ENCODE measurements at regions not wholly inside any gene's neighbourhood (a gene's known extent, or its start where the extent isn't known, plus 50 kb on each side); places are given as distances from the start of the nearest gene placed in this dataset.
A peak's percentile ranks its signal among the peaks of the same experiment; 100 is the strongest.
"Not testable (repeated sequence)": the region's sequence is repeated elsewhere in the genome, so short reads cannot be mapped to it uniquely, and the experiment has no call there.

DNA sequence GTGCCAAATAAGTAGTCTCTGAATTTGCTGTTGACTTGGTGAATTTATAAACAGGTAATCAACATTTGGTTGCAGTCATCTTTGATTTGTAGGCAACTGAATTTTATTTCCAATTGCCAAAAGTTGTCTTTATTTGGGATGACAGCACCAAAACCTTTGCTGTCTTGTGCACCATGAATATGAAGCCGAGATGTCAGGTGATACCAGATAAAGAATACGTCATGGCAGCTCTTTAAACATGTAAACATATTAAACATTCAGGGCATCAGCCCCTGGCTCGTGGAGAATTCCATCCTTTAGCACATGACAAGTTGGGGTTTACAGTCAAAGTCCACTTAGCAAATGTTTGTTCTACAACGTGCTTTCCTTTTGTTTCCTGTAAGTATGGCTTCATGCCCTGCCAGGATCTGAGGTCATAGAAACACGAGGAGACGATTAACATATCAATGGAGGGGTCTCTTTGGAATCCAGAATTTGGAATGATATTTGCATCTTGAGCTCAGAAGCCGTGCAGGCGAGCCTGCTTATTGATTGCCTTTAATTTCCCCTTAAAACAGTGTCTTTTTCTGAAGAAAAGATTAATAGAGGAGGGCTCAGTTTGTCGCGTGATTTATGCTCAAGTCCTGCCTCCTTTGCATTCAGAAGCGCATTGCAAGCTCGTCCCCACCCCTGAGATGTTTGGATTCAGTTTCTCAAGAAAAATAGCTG is 170.2 kb upstream of the ZNF217 start:
- ATAC-seq (replicated peaks) (no peak), DNase-seq (no peak)
- Mint-ChIP-seq H3K27me3 (no peaks in the 10 kb centered on the region), H3K4me1 (ENCODE audit: low read depth in 2 of 2) (peaks cover 2 to 3% of the 10 kb centered on the region in 2 donors), H3K4me3 (no peak overlapping the region), H3K36me3 (ENCODE audit: insufficient read depth) (no peaks in the 10 kb centered on the region), H3K27ac (peak overlapping the region in 1 of 2 donors; percentile 9), H3K9me3 (no peaks in the 10 kb centered on the region)

DNA sequence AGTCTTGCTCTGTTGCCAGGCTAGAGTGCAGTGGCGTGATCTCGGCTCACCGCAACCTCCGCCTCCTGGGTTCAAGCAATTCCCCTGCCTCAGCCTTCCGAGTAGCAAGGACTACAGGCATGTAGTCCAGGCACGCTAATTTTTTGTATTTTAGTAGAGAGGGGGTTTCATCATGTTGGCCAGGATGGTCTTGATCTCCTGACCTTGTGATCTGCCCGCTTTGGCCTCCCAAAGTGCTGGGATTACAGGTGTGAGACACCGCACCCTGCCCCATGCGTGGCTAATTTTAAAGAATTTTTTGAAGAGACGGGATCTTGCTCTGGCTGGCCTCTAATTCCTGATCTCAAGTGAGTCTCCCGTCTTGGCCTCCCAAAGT is 168.8 kb upstream of the ZNF217 start:
- not testable (repeated sequence) for ATAC-seq (replicated peaks); H3K4me1 Mint-ChIP-seq (ENCODE audit: low read depth in 2 of 2); H3K9me3 Mint-ChIP-seq; H3K36me3 Mint-ChIP-seq (ENCODE audit: insufficient read depth); H3K4me3 Mint-ChIP-seq; H3K27me3 Mint-ChIP-seq; DNase-seq
- H3K27ac Mint-ChIP-seq: peak overlapping the region in 1 of 2 donors; percentile 33

DNA sequence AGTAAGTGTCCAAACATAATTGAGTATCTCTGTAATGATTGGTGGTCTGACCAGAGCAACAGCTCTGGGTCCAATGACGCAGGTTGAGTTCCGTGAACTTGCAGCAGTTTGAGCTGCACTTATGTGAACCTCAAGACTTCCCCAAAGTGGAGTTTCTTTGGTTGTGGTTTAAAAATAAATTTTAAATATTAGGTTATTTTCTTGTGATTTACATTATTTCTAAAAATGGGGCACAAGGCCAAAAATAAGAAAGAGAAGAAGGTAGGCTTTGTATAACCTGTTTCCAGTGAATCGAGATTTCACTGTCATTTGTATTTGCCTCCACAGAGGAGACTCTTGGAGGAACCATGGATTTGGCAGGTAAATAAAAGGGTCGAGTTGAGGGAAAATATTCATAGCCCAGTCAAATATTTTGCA is 166.4 kb upstream of the ZNF217 start:
- no peak overlapping the region for H3K27ac Mint-ChIP-seq

DNA sequence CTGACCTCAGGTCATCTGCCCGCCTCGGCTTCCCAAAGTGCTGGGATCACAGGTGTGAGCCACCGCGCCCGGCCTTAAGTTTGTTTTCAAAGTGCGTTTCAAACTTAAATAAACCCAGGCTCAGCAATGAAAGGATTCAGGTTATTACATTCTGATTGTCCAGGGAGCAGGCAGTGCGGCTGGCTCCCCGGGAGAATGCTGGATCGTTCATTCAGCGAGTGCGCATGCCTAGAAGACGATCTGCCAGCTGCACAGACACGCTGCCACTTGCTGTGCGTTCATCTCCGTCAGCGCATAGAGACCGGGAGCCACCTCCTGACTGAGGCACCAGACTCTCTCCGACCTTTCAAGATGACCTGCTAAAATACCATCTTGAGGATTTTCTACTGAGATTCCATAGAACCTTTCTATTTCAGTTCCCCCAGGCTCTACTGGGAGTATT is 163.9 kb upstream of the ZNF217 start:
- Mint-ChIP-seq H3K4me1 (ENCODE audit: low read depth in 2 of 2) (peaks cover 20 to 23% of the 10 kb centered on the region in 2 donors), H3K4me3 (no peak overlapping the region), H3K27ac (no peak overlapping the region), H3K27me3 (no peaks in the 10 kb centered on the region), H3K36me3 (ENCODE audit: insufficient read depth) (no peaks in the 10 kb centered on the region), H3K9me3 (no peaks in the 10 kb centered on the region)
- ATAC-seq (replicated peaks): no peak
- DNase-seq: no peak

More for the DNA sequence above, 166.4 kb upstream of the ZNF217 start:
- peaks cover 3 to 5% of the 10 kb centered on the region in 2 donors for H3K4me1 Mint-ChIP-seq (ENCODE audit: low read depth in 2 of 2)
- no peak overlapping the region for H3K4me3 Mint-ChIP-seq
- DNase-seq (no peak), ATAC-seq (replicated peaks) (no peak)
- H3K27me3 Mint-ChIP-seq: no peaks in the 10 kb centered on the region
- H3K9me3 Mint-ChIP-seq: no peaks in the 10 kb centered on the region
- no peaks in the 10 kb centered on the region for H3K36me3 Mint-ChIP-seq (ENCODE audit: insufficient read depth)

DNA sequence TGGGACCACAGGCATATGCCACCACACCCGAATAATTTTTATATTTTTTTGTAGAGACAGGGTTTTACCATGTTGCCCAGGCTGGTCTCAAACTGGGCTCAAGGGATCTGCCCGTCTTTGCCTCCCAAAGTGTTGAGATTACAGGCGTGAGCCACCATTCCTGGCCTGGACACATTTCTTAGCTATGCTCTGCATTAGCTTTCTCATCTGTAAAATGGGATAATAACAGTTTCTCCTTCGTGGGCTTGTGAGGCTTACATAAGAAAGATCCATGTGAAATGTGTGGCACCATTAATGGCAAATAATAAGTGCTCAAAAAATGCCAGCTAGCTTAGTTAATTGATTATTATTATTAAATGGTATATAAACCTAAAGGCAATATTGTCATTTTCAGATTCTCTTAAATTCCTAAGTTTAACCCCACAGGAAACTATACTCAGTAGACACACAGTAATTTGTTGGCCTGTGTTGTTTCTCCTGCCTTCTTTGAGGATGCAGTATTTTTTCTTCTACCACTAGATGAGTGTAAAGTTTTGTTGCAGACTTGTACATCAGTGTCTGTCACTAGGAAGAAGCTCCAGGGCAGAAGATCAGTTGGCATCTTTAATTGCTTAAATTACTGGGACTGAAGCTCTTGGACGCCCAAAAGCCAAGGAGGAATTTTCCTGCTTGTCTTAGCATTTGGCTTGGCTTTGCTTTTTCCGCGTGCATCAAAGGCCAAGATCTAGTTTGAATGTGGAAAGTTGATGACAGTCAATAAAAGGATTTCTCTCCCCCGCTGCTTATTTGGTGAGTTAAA is 162.3 kb upstream of the ZNF217 start:
- no peaks in the 10 kb centered on the region for H3K27me3 Mint-ChIP-seq
- peak overlapping the region; percentile 34 to 66 for H3K4me3 Mint-ChIP-seq
- peaks cover 30 to 39% of the 10 kb centered on the region in 2 donors for H3K4me1 Mint-ChIP-seq (ENCODE audit: low read depth in 2 of 2)
- H3K36me3 Mint-ChIP-seq (ENCODE audit: insufficient read depth): no peaks in the 10 kb centered on the region
- ATAC-seq (replicated peaks): no peak
- no peak for DNase-seq
- H3K27ac Mint-ChIP-seq: peak overlapping the region in 1 of 2 donors; percentile 55
- H3K9me3 Mint-ChIP-seq: no peaks in the 10 kb centered on the region

DNA sequence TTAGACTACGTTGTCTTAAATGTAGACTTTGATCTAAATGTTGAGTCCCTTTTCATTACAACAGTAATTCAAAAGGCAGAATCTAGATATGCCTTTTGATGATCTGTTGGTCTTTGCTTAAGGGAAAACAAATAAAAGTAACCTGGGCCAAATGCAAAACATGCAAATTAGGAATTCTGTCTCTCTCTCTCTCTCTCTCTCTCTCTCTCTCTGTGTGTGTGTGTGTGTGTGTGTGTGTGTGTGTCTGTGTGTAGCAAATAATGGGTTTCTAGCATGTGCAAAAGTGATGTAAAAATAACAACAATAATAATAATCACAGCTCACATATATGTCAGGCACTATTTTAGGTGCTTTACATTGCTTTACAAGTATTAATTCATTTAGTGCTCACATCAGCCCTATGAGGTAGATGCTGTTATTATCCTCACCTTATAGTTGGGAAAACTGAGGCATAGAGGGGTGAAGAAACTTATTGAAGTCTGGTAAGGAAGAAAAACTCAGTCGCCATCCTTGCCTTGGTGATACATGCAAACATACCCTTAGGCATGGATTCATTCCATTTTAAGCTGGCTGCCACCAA is 160.3 kb upstream of the ZNF217 start:
- ATAC-seq (replicated peaks) (no peak), DNase-seq (no peak)
- H3K27me3 Mint-ChIP-seq: no peaks in the 10 kb centered on the region
- H3K9me3 Mint-ChIP-seq: no peaks in the 10 kb centered on the region
- H3K27ac Mint-ChIP-seq: peak overlapping the region; percentile 84 to 92
- H3K4me1 Mint-ChIP-seq (ENCODE audit: low read depth in 2 of 2): peaks cover 34 to 49% of the 10 kb centered on the region in 2 donors
- H3K36me3 Mint-ChIP-seq (ENCODE audit: insufficient read depth): no peaks in the 10 kb centered on the region
- peak overlapping the region; percentile 55 to 66 for H3K4me3 Mint-ChIP-seq

DNA sequence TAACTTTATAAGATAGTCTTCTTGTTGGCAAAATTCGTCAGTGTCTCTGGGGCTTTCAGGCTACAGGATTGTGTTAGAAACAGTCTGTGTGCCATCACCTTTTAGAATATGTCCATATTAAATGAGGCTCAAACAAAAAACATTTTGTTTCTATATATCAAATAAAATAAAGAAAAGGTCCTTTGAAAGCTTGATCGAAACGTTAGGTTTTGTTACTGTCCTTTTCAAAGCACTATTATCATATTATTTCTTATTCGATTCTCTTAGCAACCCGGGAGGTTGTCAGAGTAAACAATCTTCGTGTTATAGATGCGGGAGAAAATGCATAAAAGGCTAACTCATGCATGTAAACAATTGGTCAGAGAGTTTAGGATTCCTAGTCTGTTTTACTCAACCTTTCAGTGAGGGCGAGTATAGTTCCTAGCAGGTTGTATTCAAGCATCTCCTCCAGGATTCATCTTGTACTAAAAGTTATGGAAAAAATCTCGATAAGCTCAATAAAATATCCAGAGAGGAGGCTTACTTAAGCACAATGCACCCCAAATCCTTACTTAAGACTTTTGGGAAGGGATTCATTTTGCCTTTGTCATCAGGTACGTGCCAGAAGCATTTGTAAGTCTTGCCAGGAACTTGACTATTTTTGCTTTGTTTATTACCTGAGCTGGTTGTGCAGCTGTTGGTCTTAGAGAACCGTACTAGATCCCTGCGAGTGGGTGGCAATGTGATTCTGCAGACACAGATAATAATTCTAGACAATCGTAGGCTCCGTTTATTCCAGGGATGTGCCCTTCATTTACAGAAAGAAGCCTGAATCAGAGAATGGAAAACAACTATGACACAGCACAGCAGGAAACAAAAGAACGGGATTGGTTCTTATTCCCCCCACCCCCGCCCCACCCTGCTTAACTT is 159.6 kb upstream of the ZNF217 start:
- H3K9me3 Mint-ChIP-seq: no peaks in the 10 kb centered on the region
- no peaks in the 10 kb centered on the region for H3K36me3 Mint-ChIP-seq (ENCODE audit: insufficient read depth)
- ATAC-seq (replicated peaks) (no peak), DNase-seq (no peak)
- peaks cover 36 to 49% of the 10 kb centered on the region in 2 donors for H3K4me1 Mint-ChIP-seq (ENCODE audit: low read depth in 2 of 2)
- peak overlapping the region; percentile 87 to 88 for H3K27ac Mint-ChIP-seq
- no peaks in the 10 kb centered on the region for H3K27me3 Mint-ChIP-seq
- H3K4me3 Mint-ChIP-seq: no peak overlapping the region

DNA sequence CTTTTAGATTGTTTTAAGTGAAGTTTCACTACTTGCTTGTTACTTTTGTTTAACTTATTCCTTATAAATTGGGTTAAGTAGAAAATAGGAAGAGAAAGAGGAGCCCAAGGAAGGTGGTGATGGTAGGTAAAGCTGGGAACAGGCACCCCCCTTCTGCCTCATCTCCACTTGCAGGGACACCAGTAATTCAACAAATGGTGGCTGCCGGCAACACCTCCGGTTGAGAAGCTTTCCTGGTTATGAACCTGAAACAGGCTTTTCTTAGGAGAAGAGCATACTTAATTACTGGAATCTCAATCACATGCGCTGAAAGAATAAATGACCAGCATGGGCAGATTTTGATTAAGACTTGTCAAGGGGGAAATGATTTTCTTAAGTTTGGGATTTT is 158.9 kb upstream of the ZNF217 start:
- Mint-ChIP-seq H3K36me3 (ENCODE audit: insufficient read depth) (no peaks in the 10 kb centered on the region), H3K27ac (peak overlapping the region; percentile 87 to 88), H3K9me3 (no peaks in the 10 kb centered on the region), H3K4me1 (ENCODE audit: low read depth in 2 of 2) (peaks cover 36 to 49% of the 10 kb centered on the region in 2 donors), H3K4me3 (peak overlapping the region in 1 of 2 donors; percentile 66), H3K27me3 (no peaks in the 10 kb centered on the region)
- DNase-seq: no peak
- no peak for ATAC-seq (replicated peaks)

DNA sequence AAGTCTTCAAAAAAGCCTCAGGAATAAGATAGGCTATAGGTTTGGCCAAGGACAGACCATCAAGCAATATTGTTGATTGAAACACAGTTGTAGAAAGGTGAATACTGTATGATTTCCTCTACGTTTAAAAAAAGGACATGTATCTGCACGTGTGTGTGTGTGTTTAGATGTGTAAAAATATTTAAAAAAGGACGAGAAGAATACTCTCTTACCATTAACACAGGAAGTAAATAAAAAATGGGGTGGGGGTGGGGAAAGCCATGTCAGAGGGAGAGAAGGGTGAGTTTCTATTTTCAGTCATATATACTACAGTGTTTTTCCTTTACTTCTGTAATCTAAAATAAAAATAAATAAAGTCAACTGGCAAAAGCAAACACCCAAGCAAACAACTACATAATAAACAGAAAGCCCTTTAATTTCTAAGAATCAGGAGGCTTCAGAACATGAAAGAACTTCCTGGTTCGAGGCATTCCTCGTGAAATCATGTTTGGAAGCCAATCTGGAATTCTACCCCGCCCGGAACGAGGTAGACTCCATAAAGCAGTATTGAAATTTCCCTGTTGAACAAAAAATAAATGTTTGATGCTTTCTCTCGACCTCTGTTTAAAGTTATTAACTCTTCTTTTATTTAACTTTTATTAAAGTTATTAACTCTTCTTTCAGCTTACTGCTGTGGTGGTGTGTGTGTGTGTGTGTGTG is 158.1 kb upstream of the ZNF217 start:
- Mint-ChIP-seq H3K27ac (peak overlapping the region; percentile 87 to 88), H3K4me3 (peak overlapping the region; percentile 59 to 66), H3K9me3 (no peaks in the 10 kb centered on the region), H3K36me3 (ENCODE audit: insufficient read depth) (no peaks in the 10 kb centered on the region), H3K27me3 (no peaks in the 10 kb centered on the region), H3K4me1 (ENCODE audit: low read depth in 2 of 2) (peaks cover 36 to 49% of the 10 kb centered on the region in 2 donors)
- ATAC-seq (replicated peaks) (peak; percentile 16), DNase-seq (peak in 1 of 3 experiments; percentile 34)

DNA sequence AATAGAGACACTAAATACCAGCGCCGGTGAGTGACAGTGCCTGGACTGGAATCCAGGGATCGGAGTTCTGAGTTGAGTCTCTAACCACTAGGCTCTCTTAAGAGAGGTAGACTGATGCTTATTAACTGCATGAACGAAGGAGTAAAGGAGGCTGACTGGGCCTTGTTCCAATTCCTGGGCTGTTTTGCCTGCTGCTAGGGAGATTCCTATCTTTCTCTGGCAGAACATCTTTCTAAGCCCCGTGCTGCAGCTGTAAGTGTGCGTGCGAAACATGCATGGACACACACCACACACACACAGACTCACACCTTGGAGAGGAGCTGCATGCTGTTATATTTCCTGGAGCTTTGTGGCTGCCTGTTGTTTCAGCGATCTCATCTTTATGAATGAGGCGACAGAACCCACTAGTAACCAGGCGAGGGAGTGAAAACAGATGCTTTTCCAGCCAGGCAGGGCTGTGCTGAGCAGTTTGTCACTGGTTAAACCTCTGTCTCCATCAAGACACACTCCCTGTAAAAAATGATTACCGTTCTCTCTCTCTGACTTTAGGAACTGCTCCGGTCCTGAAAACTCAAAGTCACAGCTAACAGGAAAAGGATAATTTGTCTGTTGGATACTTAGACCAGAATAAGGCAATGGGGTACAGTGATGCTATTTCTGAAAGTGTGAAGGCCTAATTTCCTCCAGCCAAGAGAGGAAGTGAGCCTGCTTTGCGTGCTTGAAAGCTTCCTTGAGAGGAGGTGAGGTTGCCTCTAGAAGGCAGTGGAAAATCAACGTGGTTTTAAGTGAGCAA is 157.4 kb upstream of the ZNF217 start:
- Mint-ChIP-seq H3K27me3 (no peaks in the 10 kb centered on the region), H3K9me3 (no peaks in the 10 kb centered on the region), H3K4me3 (peak overlapping the region; percentile 59 to 66), H3K27ac (peak overlapping the region; percentile 87 to 88), H3K36me3 (ENCODE audit: insufficient read depth) (no peaks in the 10 kb centered on the region), H3K4me1 (ENCODE audit: low read depth in 2 of 2) (peaks cover 36 to 49% of the 10 kb centered on the region in 2 donors)
- ATAC-seq (replicated peaks): peak; percentile 62
- DNase-seq: peak; percentile 26 to 36 (median 33)

DNA sequence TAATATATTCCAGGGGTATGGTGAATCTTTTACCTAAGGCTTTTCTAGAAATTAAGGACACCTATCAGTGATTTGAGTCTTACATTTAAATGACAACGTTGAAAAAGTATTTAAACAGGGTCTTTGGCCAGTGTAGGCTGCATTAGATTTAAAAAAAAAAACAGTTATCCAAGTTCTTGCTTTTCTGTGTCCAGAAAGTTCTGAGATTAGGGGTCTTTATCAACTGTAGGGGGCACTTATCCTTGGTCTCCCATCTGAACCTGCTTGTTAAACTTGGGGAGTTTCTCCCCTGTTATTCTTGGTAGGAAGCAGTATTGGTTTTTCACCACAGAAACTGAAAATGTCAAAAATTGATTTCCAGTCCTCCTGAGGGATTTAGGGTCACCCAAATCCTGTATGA is 155.9 kb upstream of the ZNF217 start:
- no peaks in the 10 kb centered on the region for H3K36me3 Mint-ChIP-seq (ENCODE audit: insufficient read depth)
- no peak overlapping the region for H3K4me3 Mint-ChIP-seq
- H3K27me3 Mint-ChIP-seq: no peaks in the 10 kb centered on the region
- H3K9me3 Mint-ChIP-seq: no peaks in the 10 kb centered on the region
- peaks cover 26 to 41% of the 10 kb centered on the region in 2 donors for H3K4me1 Mint-ChIP-seq (ENCODE audit: low read depth in 2 of 2)
- no peak for ATAC-seq (replicated peaks)
- no peak for DNase-seq
- H3K27ac Mint-ChIP-seq: no peak overlapping the region
